CD4-positive, alpha-beta T cell treated with Interleukin-6 at 100 ng/mL for 8 hours (primary cell): ENCODE measurements at regions not wholly inside any gene's neighbourhood (a gene's known extent, or its start where the extent isn't known, plus 50 kb on each side); places are given as distances from the start of the nearest gene placed in this dataset.

Source experiments
- DNase-seq: peaks from one replicate; pipeline ENCODE4 v3.0.0-alpha.2; 2020; ENCODE audit warnings: mixed read lengths, low spot score

DNA sequence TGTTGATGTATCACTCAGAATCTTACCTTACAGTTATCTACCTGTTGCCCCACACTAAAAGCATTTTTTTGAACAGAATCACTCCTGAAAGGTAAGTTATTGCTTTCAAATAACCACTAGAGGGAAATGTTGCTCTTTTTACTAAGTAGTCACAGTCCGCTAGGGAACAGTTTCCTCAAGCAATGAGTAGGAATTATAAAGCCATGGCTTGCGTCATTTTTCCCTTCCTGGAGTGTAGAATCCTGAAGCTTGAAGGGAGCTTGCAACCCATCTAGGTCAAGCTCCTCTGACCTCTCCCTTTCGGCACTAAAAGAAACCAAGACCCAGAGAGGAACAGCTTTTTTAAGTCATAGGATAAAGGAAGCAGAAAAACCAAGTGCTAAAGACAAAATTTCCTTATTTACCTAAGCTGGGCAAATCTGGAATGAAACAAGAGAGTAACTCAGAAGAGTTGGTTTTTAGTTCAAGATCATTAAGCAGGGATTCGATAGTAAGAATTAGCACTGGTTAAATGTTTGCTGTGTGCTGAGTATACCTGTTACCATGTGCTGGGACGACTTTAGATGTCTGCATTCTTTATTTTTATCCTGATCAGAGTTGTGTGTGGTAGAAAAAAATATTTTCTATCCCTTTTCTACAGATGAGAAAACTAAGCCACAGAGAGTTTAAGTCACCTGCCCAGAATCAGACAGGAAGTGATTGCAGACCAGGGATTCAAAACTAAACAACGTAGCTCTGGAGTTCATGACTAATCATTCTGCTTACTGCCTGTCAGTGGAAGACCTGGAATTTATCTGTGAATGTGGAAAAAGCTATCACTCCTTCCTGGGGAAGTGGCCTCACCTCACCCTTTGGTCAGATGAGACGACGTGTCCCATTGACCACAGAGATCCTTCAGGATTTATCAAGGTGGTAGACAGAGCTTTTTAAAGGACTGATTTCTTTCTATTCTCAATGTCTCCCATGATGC, 631.5 kb downstream of the RAB28 start:
- DNase-seq, result no peak

- DNase-seq, result no peak
These were observed 637.8 kb downstream of the RAB28 start for GRCh38 chr4:12846368-12846767.

GRCh38 chr4:12844141-12844540, 640.0 kb downstream of the RAB28 start:
- no peak for DNase-seq

DNA sequence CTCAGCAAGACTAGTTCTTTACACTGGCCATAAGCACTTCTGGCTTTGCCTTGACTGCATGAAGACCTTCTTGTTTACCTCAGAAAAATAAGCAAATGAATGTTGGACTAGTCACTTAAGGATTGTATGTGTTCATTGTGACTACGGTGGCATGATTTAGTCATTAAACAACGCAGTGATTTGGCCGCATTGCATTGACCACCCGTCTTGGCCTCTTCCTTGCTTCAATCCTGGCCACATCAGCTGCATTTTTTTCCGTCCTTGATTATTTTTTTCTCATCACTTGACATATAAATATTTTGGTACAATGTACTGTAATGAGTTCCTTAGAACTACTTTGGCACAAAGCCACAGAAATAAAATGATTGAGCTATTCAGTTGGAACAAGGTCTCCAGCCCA, 656.2 kb downstream of the RAB28 start:
- DNase-seq, result no peak

DNA sequence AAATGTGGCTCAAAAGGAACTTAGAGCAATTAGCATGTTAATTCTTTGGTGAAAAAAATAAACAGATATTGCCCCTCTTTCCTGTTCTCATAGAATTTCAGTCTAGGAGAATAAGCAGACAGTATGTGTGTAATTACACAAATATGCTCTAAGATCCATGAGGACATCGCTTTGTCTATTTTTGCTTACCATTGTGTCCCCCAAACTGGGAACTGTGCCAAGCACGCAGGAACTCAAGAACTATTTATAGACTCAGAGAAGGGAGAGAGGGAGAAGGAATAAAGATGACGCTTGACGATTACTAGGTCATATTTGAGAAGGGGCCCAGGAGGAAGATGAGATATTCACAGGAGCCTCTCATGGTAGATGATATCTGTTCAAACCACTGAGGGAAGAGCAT, 692.6 kb downstream of the RAB28 start:
- no peak for DNase-seq

DNA sequence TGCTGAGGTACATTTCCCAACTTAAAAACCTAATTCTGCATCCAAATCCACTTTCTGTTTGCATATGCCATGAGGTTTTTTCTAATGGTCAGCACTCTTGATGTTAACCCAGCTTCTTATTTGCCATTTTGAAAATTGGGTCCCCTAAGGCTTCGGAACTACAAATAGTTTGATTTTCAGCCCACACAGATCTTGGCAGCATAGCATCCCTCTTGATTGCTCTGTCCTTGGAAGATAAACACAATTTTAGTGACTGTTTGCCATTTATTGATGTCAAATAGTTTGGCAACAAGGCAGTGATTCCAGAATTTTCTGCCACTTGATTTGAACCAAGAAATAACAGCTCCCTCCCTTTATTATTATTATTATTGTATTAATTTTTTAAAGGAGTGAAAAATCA, 696.9 kb downstream of the RAB28 start:
- no peak for DNase-seq

- DNase-seq, result no peak
These were observed 705.4 kb downstream of the RAB28 start for GRCh38 chr4:12778706-12779105.

GRCh38 chr4:12778191-12778590, 705.9 kb downstream of the RAB28 start:
- no peak for DNase-seq

DNA sequence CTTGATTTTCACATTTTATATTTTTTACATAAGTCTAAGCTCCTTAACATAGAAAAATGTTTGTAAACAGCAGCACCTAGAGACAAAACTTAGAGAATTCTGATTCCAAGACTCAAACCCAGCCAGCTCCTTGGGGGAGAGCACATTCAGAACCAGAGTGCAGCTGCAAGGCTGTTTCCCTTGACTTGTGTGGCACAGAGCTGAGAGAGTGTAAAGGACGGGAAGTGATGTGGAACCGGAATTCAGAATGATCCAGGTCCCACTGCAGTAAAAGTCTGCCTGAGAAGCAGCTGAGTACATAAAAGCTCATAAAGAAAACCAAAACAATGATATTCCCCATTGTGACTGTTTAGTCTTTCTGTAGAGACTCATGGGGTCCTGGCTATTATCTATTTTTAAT, 713.8 kb downstream of the RAB28 start:
- DNase-seq, result no peak

- no peak for DNase-seq
These were observed 722.4 kb downstream of the RAB28 start for GRCh38 chr4:12761694-12762093.

GRCh38 chr4:12747154-12747553, 737.0 kb downstream of the RAB28 start:
- no peak for DNase-seq

- DNase-seq, result no peak
These were observed 737.9 kb downstream of the RAB28 start for GRCh38 chr4:12746221-12746620.

GRCh38 chr4:12734586-12734985, 749.6 kb downstream of the RAB28 start:
- DNase-seq, result no peak

DNA sequence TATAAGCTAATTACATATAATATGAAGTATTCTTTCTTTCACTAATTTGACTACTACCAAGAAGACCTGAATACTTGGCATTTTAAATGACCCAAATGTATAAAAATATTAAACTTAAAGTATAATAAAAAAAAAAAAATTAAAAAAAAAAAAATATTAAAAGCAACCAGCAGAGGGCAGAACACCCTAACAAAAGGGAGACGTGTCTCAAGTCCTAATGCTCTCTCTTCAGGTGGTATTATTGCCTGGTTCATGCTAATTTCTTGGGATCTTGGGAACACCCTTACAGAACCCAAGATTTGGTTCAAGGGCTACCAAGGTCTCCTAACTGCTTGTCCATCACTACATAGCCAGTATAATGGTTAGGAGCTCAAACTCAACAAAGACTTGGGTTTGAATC, 754.8 kb downstream of the RAB28 start:
- no peak for DNase-seq

DNA sequence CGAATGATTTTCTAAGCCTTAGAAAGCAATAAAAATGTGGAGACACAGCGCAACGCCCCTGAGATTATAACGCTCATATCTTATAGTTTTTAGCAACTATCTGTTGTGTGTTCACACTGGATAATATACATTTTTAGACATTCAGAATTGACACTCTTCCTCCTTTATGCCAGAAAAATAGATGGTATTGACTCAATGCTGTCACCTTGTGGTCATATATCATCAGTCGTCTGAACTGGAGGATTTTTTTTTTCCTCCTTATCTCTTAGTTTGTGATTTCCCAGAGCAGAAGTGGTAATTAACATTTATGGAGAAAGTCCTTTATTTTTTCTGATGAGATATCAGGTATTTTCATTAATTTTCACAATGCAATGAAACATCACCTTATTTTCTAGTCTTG, 759.6 kb downstream of the RAB28 start:
- no peak for DNase-seq

GRCh38 chr4:12723849-12724447, 760.2 kb downstream of the RAB28 start:
- DNase-seq, result no peak

DNA sequence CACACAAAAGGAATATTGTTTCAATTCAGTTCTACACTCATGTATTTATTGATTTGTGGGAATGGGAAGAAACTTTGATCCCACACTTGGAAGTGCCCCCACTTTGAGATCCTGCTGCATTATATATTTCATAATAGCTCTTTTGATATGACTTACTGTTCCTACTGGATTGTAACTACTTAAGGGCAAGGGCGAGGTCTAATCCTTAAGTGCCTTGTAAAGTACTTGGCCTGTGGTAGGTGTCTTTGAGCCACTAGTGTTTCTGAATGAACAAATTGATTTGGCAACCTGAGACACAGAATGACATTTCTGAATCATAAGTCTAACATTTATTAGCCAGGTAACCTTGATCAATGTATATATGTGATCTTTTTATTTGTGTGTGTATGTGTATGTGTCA, 767.2 kb downstream of the RAB28 start:
- DNase-seq, result no peak

DNA sequence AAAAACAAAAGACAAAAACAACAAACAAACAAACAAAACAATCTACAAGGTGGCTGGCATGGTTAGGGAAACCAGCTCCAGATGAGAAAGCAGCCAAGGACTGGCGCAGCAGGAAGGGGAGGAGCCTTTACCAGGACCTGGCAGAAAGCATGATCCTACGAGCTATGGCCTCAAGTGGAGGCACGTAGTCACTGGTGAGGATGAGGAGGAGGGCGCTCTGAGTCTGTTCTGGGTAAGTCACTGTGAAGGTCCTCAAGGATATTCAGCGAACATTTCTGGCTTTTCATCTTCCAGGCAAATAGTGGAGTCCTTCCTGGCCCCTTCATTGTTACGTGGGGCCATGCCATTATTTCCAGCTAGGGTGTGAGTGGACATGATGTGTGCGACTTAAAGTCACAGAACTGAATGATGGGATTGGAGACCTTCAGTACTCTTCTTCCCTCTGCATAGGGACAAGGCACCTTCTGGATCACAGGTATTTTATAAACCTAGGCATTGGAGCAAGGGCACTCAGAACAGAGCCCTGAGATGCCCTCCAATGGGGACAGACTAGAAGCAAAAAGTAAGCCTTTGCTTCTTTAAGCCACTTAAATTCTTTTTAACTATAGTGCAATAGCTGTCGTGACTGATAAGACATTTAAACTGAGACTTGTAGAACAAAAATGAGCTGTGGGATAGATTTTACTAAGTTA, 771.3 kb downstream of the RAB28 start:
- no peak for DNase-seq

GRCh38 chr4:12707381-12708175, 776.6 kb downstream of the RAB28 start:
- no peak for DNase-seq

- no peak for DNase-seq
These were observed 781.1 kb downstream of the RAB28 start for GRCh38 chr4:12703036-12703435.

DNA sequence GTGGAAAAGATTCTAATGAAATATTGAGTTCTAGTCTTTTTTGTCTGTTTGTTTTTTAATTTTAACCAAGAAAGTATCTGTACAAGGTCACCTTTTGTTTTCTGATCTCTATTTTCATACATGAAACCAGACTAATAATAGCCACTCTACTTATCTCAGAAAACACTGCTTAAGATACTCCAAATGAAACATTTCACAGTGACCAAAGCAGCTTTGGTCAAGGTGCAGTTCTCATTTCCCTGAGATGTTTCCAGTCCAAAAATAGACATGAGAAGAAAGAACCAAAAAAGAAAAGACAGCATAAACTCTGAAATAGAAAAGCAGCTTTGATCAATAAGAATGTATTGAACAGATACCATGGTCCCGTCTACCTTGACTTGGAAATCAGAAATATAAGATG, 782.8 kb downstream of the RAB28 start:
- no peak for DNase-seq

DNA sequence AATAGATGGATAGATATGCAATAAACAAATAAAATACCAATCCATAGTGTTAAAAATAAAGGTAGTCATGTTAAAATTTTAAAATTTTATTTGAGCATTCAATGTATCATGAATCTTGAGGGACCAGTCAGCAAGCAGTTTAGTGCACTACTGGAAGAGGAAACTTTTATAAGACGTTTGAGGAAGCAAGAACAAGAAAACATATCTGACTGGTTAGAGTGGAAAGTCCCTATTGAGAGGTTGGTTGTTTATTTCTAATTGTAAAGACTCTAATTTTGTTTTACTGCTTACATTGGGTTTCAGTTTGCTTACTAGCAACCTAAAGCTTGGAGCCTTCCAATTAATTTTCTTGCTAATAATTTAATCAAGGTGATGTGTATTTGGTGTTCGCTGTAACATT, 786.2 kb downstream of the RAB28 start:
- DNase-seq, result no peak
